ENCODE measurements at regions not wholly inside any gene's neighbourhood (a gene's known extent, or its start where the extent isn't known, plus 50 kb on each side); places are given as distances from the start of the nearest gene placed in this dataset.

- H3K9me3 ChIP-seq, result no peaks in the 10 kb centered on the region
- 87 to 92% methylated on average over 3 of the region's 3 CpGs for WGBS, 2 donors (ENCODE audit: low coverage in 1 of 2)
- H3K4me1 ChIP-seq, result no peaks in the 10 kb centered on the region
- H3K4me3 ChIP-seq, result no peak overlapping the region
- ATAC-seq, result no peak
- no peak overlapping the region for H3K27ac ChIP-seq
- TF ChIP-seq POLR2AphosphoS5 (IDR thresholded peaks at IDR 0.05) (no peak), EP300 (IDR thresholded peaks at IDR 0.05) (no peak), POLR2A (IDR thresholded peaks at IDR 0.05) (no peak)
- TF ChIP-seq, protein P1, sequence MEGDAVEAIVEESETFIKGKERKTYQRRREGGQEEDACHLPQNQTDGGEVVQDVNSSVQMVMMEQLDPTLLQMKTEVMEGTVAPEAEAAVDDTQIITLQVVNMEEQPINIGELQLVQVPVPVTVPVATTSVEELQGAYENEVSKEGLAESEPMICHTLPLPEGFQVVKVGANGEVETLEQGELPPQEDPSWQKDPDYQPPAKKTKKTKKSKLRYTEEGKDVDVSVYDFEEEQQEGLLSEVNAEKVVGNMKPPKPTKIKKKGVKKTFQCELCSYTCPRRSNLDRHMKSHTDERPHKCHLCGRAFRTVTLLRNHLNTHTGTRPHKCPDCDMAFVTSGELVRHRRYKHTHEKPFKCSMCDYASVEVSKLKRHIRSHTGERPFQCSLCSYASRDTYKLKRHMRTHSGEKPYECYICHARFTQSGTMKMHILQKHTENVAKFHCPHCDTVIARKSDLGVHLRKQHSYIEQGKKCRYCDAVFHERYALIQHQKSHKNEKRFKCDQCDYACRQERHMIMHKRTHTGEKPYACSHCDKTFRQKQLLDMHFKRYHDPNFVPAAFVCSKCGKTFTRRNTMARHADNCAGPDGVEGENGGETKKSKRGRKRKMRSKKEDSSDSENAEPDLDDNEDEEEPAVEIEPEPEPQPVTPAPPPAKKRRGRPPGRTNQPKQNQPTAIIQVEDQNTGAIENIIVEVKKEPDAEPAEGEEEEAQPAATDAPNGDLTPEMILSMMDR (IDR thresholded peaks at IDR 0.05), result no peak
- no peaks in the 10 kb centered on the region for H3K36me3 ChIP-seq
- no peaks in the 10 kb centered on the region for H3K27me3 ChIP-seq
These were observed 144.8 kb upstream of the GALNTL6 start for GRCh38 chr4:171668403-171668802.

DNA sequence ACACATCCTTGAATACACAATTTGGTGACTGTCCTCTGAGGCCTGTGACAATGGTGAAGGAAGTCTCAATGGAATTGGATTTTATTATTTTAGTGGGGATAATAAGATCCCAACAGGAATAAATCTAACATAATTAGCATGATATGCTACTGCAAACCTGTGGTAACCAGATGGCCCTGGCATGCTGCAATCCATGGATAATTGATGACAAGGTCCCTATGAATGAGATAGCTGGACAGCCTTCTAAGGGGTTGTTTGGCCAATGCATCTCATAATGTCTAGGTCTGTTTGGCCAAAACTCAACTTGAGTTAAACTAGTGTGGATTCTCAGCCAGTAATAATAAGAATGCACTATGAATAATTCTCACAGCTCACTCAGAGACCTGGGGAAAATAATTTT, 145.3 kb upstream of the GALNTL6 start:
- Histone ChIP-seq H3K4me3 (no peak overlapping the region), H3K27me3 (no peaks in the 10 kb centered on the region), H3K9me3 (no peaks in the 10 kb centered on the region), H3K27ac (no peak overlapping the region), H3K36me3 (no peaks in the 10 kb centered on the region), H3K4me1 (no peaks in the 10 kb centered on the region)
- TF ChIP-seq, protein P1 (IDR thresholded peaks at IDR 0.05), result no peak
- TF ChIP-seq POLR2A (IDR thresholded peaks at IDR 0.05) (no peak), EP300 (IDR thresholded peaks at IDR 0.05) (no peak), POLR2AphosphoS5 (IDR thresholded peaks at IDR 0.05) (no peak)
- no peak for ATAC-seq

DNA sequence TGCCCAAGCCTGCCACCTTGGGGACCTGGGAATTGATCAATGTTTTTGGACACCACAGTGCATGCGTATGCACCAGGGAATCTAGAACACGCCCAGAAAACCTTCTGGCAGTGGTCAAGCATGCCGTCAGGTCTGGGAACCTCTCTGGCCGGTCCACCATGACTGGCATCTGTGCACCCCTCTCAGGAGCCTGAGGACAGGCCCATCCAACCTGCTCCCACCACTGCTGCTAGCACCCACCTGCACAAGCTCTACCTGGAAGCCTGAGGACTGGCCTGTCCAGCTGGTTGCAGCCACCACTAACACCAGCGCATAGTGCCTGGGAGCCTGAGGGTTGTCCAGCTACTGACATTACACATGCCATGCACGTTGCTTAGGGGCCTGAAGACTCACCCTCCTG, 162.1 kb upstream of the GALNTL6 start:
- ATAC-seq, result peak; percentile 28

GRCh38 chr4:171650543-171650942, 162.7 kb upstream of the GALNTL6 start:
- TF ChIP-seq EP300 (IDR thresholded peaks at IDR 0.05) (no peak), POLR2A (IDR thresholded peaks at IDR 0.05) (no peak), POLR2AphosphoS5 (IDR thresholded peaks at IDR 0.05) (no peak)
- TF ChIP-seq, protein P1 (IDR thresholded peaks at IDR 0.05), result no peak
- Histone ChIP-seq H3K4me3 (no peak overlapping the region), H3K9me3 (peaks cover 0 to 8% (median 0%) of the 10 kb centered on the region in 3 donors), H3K27ac (no peak overlapping the region), H3K4me1 (no peaks in the 10 kb centered on the region), H3K36me3 (no peaks in the 10 kb centered on the region), H3K27me3 (no peaks in the 10 kb centered on the region)
- WGBS, 2 donors (ENCODE audit: low coverage in 1 of 2), result 43% methylated on average over 1 of the region's 2 CpGs; no CpG with 5 or more reads in 1 of the 2 donors
- no peak for ATAC-seq

More for the DNA sequence above, 162.1 kb upstream of the GALNTL6 start:
- Histone ChIP-seq H3K9me3 (peaks cover 0 to 8% (median 0%) of the 10 kb centered on the region in 3 donors), H3K27me3 (no peaks in the 10 kb centered on the region), H3K4me3 (no peak overlapping the region), H3K4me1 (no peaks in the 10 kb centered on the region), H3K36me3 (no peaks in the 10 kb centered on the region), H3K27ac (no peak overlapping the region)
- WGBS, 2 donors (ENCODE audit: low coverage in 1 of 2), result no CpG with 5 or more reads among the region's 6 CpGs
- TF ChIP-seq, protein P1 (IDR thresholded peaks at IDR 0.05), result no peak
- TF ChIP-seq POLR2A (IDR thresholded peaks at IDR 0.05), result no peak
- TF ChIP-seq POLR2AphosphoS5 (IDR thresholded peaks at IDR 0.05), result no peak
- TF ChIP-seq EP300 (IDR thresholded peaks at IDR 0.05), result no peak

DNA sequence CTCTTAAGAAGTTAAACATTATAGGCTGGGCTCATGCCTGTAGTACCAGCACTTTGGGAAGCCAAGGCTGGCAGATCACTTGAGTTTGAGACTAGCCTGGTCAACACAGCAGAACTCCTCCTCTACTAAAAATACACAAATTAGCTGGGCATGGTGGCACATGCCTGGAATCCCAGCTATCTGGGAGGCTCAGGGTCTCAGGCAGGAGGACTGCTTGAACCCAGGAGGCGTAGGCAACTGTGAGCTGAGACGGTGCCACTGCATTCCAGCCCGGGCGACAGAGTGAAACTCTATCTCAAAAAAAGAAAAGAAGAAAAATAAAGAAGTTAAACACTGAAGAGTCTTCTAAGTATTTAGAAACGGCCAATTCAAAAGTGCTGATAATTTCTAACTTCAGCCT, 164.3 kb upstream of the GALNTL6 start:
- Histone ChIP-seq H3K27me3 (no peaks in the 10 kb centered on the region), H3K4me3 (no peak overlapping the region), H3K36me3 (no peaks in the 10 kb centered on the region), H3K4me1 (no peaks in the 10 kb centered on the region), H3K9me3 (peaks cover 0 to 8% (median 0%) of the 10 kb centered on the region in 3 donors), H3K27ac (no peak overlapping the region)
- 68 to 84% methylated on average over 4 of the region's 5 CpGs for WGBS, 2 donors (ENCODE audit: low coverage in 1 of 2)
- TF ChIP-seq EP300 (IDR thresholded peaks at IDR 0.05) (no peak), POLR2AphosphoS5 (IDR thresholded peaks at IDR 0.05) (no peak), POLR2A (IDR thresholded peaks at IDR 0.05) (no peak)
- TF ChIP-seq, protein P1 (IDR thresholded peaks at IDR 0.05), result no peak
- ATAC-seq, result no peak

Data from gastroesophageal sphincter (tissue), 4 donors.